Pancreas (tissue), 10 donors: ENCODE measurements at regions not wholly inside any gene's neighbourhood (a gene's known extent, or its start where the extent isn't known, plus 50 kb on each side); places are given as distances from the start of the nearest gene placed in this dataset.

ENCODE experiments used
- ATAC-seq, 4 donors: fragments of 200-7000 bp; cut with Tn5 transposase; one replicate each; pipeline versions ENCODE4 v1.8.0 to v1.9.1; 2020; ENCODE audit warnings: mild to moderate bottlenecking in 4 of 4, moderate library complexity in 4 of 4
- DNase-seq, 6 donors: peaks; one replicate each; pipeline ENCODE4 v3.0.0-alpha.2; 2020
- FAIRE-seq: peaks from 2 replicates; lab custom pipeline; 2012; peaks lifted over from hg19 to GRCh38; lab: Jason Lieb, UNC
- H3K27ac ChIP-seq, 4 donors: fragments of 200-600 bp; sonication (generic); 1 replicate in 3 of 4; 2 replicates in 1 of 4; pipeline versions ENCODE4 v1.5.0 to v1.8.0; 2020
- H3K27me3 ChIP-seq, 4 donors: fragments of 200-600 bp; one replicate each; pipeline ENCODE4 v1.8.0; 2021
- H3K36me3 ChIP-seq, 3 donors: fragments of 200-600 bp; sonication (generic) in 1 of 3; one replicate each; pipeline versions ENCODE4 v1.5.0 to v1.8.0; 2020 to 2021
- H3K4me1 ChIP-seq, 3 donors: fragments of 200-600 bp; one replicate each; pipeline ENCODE4 v1.8.0; 2021
- H3K4me3 ChIP-seq, 4 donors: fragments of 200-600 bp; sonication (generic) in 2 of 4; one replicate each; pipeline versions ENCODE4 v1.5.0 to v1.8.0; 2020 to 2021
- H3K9me3 ChIP-seq, 4 donors: fragments of 200-600 bp; one replicate each; pipeline ENCODE4 v1.8.0; 2021
- WGBS, 2 donors: extraction: QIAGEN DNeasy Blood & Tissue Kit; methylation state at CpG; one replicate each; pipeline ENCODE4 v1.1.7; 2013; 5-methylcytosine and 5-hydroxymethylcytosine counted together
- intact Hi-C, 3 donors: fragments of 100-400 bp; cut with DNase I; formaldehyde crosslinking; loops; one replicate each; pipeline versions ENCODE4 v1.11.1 to v1.14.2; 2022
- TF ChIP-seq, protein P1 (sequence below), 4 donors: fragments of 200-600 bp; sonication (generic) in 3 of 4; IDR thresholded peaks; one replicate each; pipeline versions ENCODE4 v1.5.0 to v1.8.0; 2021; ENCODE audit warnings: antibody characterized with exemption in 4 of 4
- donor health status: healthy with polysubstance abuse.
- donor health status: DM: no; HTN: no; CAD: no; lungs with moderate emphysema.
- donor health status: DM: no; HTN: no; CAD: no.
- donor health status: control.
- donor health status: control.
- donor health status: Bipolar disorder and iron deficiency.
- donor health status: DM: yes; HTN: yes; CAD: no.
- donor health status: DM: no; HTN: no; CAD: no.
- donor health status: DM: no; HTN: no; CAD: no.
- donor health status: DM: yes; HTN: yes; CAD: no.

GRCh38 chr14:97407701-97408407 is 610.7 kb downstream of the VRK1 start:
- H3K36me3 ChIP-seq = no peaks in the 10 kb centered on the region
- no peak overlapping the region for H3K4me3 ChIP-seq
- FAIRE-seq (no peak), ATAC-seq (no peak), DNase-seq (no peak)
- H3K27me3 ChIP-seq = peaks cover 0 to 43% (median 9%) of the 10 kb centered on the region in 4 donors
- WGBS, 2 donors = 36 to 41% methylated on average over 17 of the region's 17 CpGs
- TF ChIP-seq, protein P1, sequence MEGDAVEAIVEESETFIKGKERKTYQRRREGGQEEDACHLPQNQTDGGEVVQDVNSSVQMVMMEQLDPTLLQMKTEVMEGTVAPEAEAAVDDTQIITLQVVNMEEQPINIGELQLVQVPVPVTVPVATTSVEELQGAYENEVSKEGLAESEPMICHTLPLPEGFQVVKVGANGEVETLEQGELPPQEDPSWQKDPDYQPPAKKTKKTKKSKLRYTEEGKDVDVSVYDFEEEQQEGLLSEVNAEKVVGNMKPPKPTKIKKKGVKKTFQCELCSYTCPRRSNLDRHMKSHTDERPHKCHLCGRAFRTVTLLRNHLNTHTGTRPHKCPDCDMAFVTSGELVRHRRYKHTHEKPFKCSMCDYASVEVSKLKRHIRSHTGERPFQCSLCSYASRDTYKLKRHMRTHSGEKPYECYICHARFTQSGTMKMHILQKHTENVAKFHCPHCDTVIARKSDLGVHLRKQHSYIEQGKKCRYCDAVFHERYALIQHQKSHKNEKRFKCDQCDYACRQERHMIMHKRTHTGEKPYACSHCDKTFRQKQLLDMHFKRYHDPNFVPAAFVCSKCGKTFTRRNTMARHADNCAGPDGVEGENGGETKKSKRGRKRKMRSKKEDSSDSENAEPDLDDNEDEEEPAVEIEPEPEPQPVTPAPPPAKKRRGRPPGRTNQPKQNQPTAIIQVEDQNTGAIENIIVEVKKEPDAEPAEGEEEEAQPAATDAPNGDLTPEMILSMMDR (IDR thresholded peaks at IDR 0.05) = no peak
- H3K27ac ChIP-seq = no peak overlapping the region
- no peaks in the 10 kb centered on the region for H3K4me1 ChIP-seq
- intact Hi-C loops = no loop called here
- no peaks in the 10 kb centered on the region for H3K9me3 ChIP-seq

GRCh38 chr14:97408503-97408902 is 611.3 kb downstream of the VRK1 start:
- H3K4me3 ChIP-seq = no peak overlapping the region
- no peaks in the 10 kb centered on the region for H3K9me3 ChIP-seq
- H3K4me1 ChIP-seq = no peaks in the 10 kb centered on the region
- no peak for ATAC-seq
- 64 to 68% methylated on average over 2 of the region's 2 CpGs for WGBS, 2 donors
- peaks cover 0 to 44% (median 10%) of the 10 kb centered on the region in 4 donors for H3K27me3 ChIP-seq
- no peak for FAIRE-seq
- no peak for DNase-seq
- intact Hi-C loops = no loop called here
- TF ChIP-seq, protein P1 (IDR thresholded peaks at IDR 0.05) = no peak
- H3K36me3 ChIP-seq = no peaks in the 10 kb centered on the region
- no peak overlapping the region for H3K27ac ChIP-seq

GRCh38 chr14:97408937-97409815 is 612.0 kb downstream of the VRK1 start:
- peaks cover 5 to 51% (median 10%) of the 10 kb centered on the region in 4 donors for H3K27me3 ChIP-seq
- FAIRE-seq (no peak), DNase-seq (no peak), ATAC-seq (no peak)
- H3K9me3 ChIP-seq = no peaks in the 10 kb centered on the region
- TF ChIP-seq, protein P1 (IDR thresholded peaks at IDR 0.05) = no peak
- H3K4me1 ChIP-seq = no peaks in the 10 kb centered on the region
- H3K4me3 ChIP-seq = no peak overlapping the region
- intact Hi-C loops = no loop called here
- 41 to 50% methylated on average over 21 of the region's 21 CpGs for WGBS, 2 donors
- H3K36me3 ChIP-seq = no peaks in the 10 kb centered on the region
- no peak overlapping the region for H3K27ac ChIP-seq

GRCh38 chr14:97410667-97411620 is 613.8 kb downstream of the VRK1 start:
- TF ChIP-seq, protein P1 (IDR thresholded peaks at IDR 0.05) = no peak
- no peak for FAIRE-seq
- H3K27me3 ChIP-seq = peaks cover 5 to 55% (median 10%) of the 10 kb centered on the region in 4 donors
- ATAC-seq = no peak
- H3K9me3 ChIP-seq = no peaks in the 10 kb centered on the region
- H3K4me1 ChIP-seq = no peaks in the 10 kb centered on the region
- intact Hi-C loops = no loop called here
- DNase-seq = no peak
- no peak overlapping the region for H3K4me3 ChIP-seq
- H3K27ac ChIP-seq = no peak overlapping the region
- 13 to 19% methylated on average over 13 of the region's 13 CpGs for WGBS, 2 donors
- no peaks in the 10 kb centered on the region for H3K36me3 ChIP-seq
